ENCODE measurements at regions not wholly inside any gene's neighbourhood (a gene's known extent, or its start where the extent isn't known, plus 50 kb on each side); places are given as distances from the start of the nearest gene placed in this dataset.

- H3K36me3 Mint-ChIP-seq: no peaks in the 10 kb centered on the region
- H3K4me1 ChIP-seq (ENCODE audit: insufficient read depth, low read length): peaks cover 58% of the 10 kb centered on the region
Observed at GRCh38 chr10:7485244-7485556, 74.4 kb upstream of the SFMBT2 start.

DNA sequence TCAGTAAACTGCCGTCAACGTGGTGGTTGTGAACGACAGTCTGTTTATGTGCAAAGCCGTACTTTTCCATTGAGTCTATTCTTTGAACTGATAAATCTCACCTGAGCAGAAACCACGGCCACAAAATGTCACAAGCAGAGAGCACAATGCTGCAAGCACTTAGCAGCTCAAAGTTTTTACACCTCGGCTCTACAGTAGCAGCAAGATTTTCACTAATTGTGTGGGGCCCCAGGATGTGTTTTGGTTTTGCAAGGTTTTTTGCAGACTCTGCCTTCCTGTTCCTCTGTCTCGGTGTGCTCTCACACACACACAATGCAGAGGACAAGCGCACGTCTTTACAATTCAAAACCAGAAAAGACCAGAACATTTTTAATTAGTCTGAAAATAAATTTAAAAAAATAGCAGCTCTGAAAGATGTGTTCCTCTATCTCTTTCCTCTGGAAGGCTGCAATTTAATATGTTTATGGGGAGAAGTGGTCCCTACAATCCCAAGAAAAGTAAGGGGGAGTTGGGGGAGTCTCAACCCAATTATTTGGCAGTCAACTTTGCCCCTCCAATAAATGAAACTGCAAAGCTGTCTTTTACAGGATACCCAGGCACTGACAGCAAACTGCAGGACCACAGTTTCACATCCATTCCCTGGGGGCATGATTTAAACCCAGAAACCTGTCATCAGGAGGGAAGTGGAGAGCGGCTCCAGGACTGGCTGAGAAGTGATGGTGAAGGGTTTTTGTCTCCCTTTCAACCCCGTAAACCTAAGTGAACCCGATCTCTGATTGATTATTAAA is 73.8 kb upstream of the SFMBT2 start:
- peak overlapping the region; percentile 57 to 83 (median 75) for H3K4me3 Mint-ChIP-seq
- peak overlapping the region; percentile 45 for H3K27ac ChIP-seq (ENCODE audit: low read depth, low read length)
- H3K27me3 ChIP-seq (ENCODE audit: insufficient read depth, low read length): no peaks in the 10 kb centered on the region
- peaks cover 0 to 4% (median 0%) of the 10 kb centered on the region in 8 donors for H3K9me3 Mint-ChIP-seq
- H3K36me3 Mint-ChIP-seq: no peaks in the 10 kb centered on the region
- ChIA-PET POLR2A (ENCODE audit: partially characterized antibody) (interaction anchor here (0.7 to 1.6 kb wide), 17 partner anchors 9 to 848 kb away, joined by 3 to 12 read pairs (median 4); partner anchors contain the start of gene SFMBT2), CTCF (ENCODE audit: partially characterized antibody) (interaction anchor here (0.8 to 1.5 kb wide), 6 partner anchors 10 to 565 kb away, joined by 3 to 4 read pairs (median 4); partner anchors contain the start of gene SFMBT2)
- intact Hi-C loops (cut with micrococcal nuclease): loop anchor here (1.0 to 2.0 kb wide), 2 partner anchors 12 to 40 kb away; no protein-coding TSS in a partner anchor
- H3K4me1 ChIP-seq (ENCODE audit: insufficient read depth, low read length): peaks cover 63% of the 10 kb centered on the region
- H3K9me3 ChIP-seq (ENCODE audit: control insufficient read depth in 1 of 2, low read length in 2 of 2): no peaks in the 10 kb centered on the region
- H3K36me3 ChIP-seq (ENCODE audit: insufficient read depth, low read length): no peaks in the 10 kb centered on the region
- peak overlapping the region; percentile 25 to 33 for H3K4me3 ChIP-seq (ENCODE audit: low read length in 2 of 2)
- H3K27me3 Mint-ChIP-seq: no peaks in the 10 kb centered on the region
- H3K27ac Mint-ChIP-seq: peak overlapping the region; percentile 73 to 92 (median 86)
- H3K4me1 Mint-ChIP-seq: peaks cover 51 to 85% (median 66%) of the 10 kb centered on the region in 4 donors
- peak; percentile 68 to 79 (median 74) for DNase-seq

More at GRCh38 chr10:7485244-7485556, 74.4 kb upstream of the SFMBT2 start:
- H3K27ac Mint-ChIP-seq: peak overlapping the region; percentile 73 to 92 (median 86)
- CTCF ChIA-PET (ENCODE audit: partially characterized antibody): interaction anchor here (1.3 to 1.5 kb wide), 4 partner anchors 10 to 74 kb away, joined by 3 to 4 read pairs (median 4); partner anchors contain the start of gene SFMBT2
- no peaks in the 10 kb centered on the region for H3K27me3 ChIP-seq (ENCODE audit: insufficient read depth, low read length)
- H3K4me3 ChIP-seq (ENCODE audit: low read length in 2 of 2): peak overlapping the region; percentile 25 to 33
- H3K4me1 Mint-ChIP-seq: peaks cover 47 to 80% (median 61%) of the 10 kb centered on the region in 4 donors
- H3K9me3 Mint-ChIP-seq: peaks cover 0 to 4% (median 0%) of the 10 kb centered on the region in 8 donors
- H3K27ac ChIP-seq (ENCODE audit: low read depth, low read length): peak overlapping the region; percentile 45
- peak in 2 of 5 donors; percentile 11 to 31 for DNase-seq
- intact Hi-C loops (cut with micrococcal nuclease): loop anchor here (2.0 kb wide), 1 partner anchor 40 kb away; no protein-coding TSS in a partner anchor
- H3K27me3 Mint-ChIP-seq: no peaks in the 10 kb centered on the region
- no peaks in the 10 kb centered on the region for H3K36me3 ChIP-seq (ENCODE audit: insufficient read depth, low read length)
- H3K9me3 ChIP-seq (ENCODE audit: control insufficient read depth in 1 of 2, low read length in 2 of 2): no peaks in the 10 kb centered on the region
- POLR2A ChIA-PET (ENCODE audit: partially characterized antibody): interaction anchor here (0.8 to 1.6 kb wide), 12 partner anchors 9 to 847 kb away, joined by 3 to 12 read pairs (median 4); partner anchors contain the start of gene SFMBT2
- H3K4me3 Mint-ChIP-seq: peak overlapping the region; percentile 57 to 83 (median 75)

- intact Hi-C loops (cut with micrococcal nuclease): loop anchor here (1.0 to 2.0 kb wide), 2 partner anchors 12 to 41 kb away; no protein-coding TSS in a partner anchor
- Mint-ChIP-seq H3K4me1 (peaks cover 54 to 88% (median 69%) of the 10 kb centered on the region in 4 donors), H3K9me3 (peaks cover 0 to 4% (median 0%) of the 10 kb centered on the region in 8 donors), H3K36me3 (no peaks in the 10 kb centered on the region), H3K4me3 (peak overlapping the region; percentile 43 to 77 (median 60)), H3K27me3 (no peaks in the 10 kb centered on the region), H3K27ac (peak overlapping the region; percentile 81 to 97 (median 91))
- Histone ChIP-seq H3K4me3 (ENCODE audit: low read length in 2 of 2) (peak overlapping the region in 1 of 2 donors; percentile 0), H3K27me3 (ENCODE audit: insufficient read depth, low read length) (no peaks in the 10 kb centered on the region), H3K36me3 (ENCODE audit: insufficient read depth, low read length) (no peaks in the 10 kb centered on the region), H3K4me1 (ENCODE audit: insufficient read depth, low read length) (peaks cover 71% of the 10 kb centered on the region), H3K9me3 (ENCODE audit: control insufficient read depth in 1 of 2, low read length in 2 of 2) (no peaks in the 10 kb centered on the region), H3K27ac (ENCODE audit: low read depth, low read length) (peak overlapping the region; percentile 4)
- ChIA-PET CTCF (ENCODE audit: partially characterized antibody) (interaction anchor here (1.1 to 1.5 kb wide), 4 partner anchors 29 to 75 kb away, joined by 3 to 4 read pairs (median 4); partner anchors contain the start of gene SFMBT2), POLR2A (ENCODE audit: partially characterized antibody) (interaction anchor here (0.7 to 1.6 kb wide), 13 partner anchors 8 to 848 kb away, joined by 3 to 12 read pairs (median 4); partner anchors contain the start of gene SFMBT2)
- DNase-seq: peak in 1 of 5 donors; percentile 11
Observed at GRCh38 chr10:7483848-7484247, 73.0 kb upstream of the SFMBT2 start.

DNA sequence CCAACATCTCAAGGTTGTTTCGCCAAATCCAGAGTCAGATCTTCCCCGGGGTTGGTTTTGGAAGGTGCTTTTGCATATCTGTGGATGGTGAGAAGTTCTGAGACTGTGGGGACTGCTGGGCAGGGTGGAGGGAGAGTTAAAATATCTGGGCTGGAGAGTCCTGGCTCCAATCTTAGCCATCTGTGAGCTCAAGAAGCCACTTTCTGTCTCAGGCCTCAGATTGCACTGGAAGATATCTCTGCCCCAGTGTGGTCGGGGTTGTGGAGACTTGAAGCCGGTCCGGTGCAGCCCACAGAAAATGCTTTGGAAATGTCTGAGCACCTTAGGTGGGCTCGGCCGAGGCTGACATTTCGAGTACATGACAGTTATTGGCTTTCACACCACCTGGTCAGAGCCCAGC is 72.2 kb upstream of the SFMBT2 start:
- H3K9me3 Mint-ChIP-seq: peaks cover 0 to 4% (median 0%) of the 10 kb centered on the region in 8 donors
- no peaks in the 10 kb centered on the region for H3K36me3 Mint-ChIP-seq
- peak overlapping the region in 5 of 8 donors; percentile 5 to 77 (median 43) for H3K4me3 Mint-ChIP-seq
- H3K4me1 Mint-ChIP-seq: peaks cover 57 to 91% (median 70%) of the 10 kb centered on the region in 4 donors
- H3K36me3 ChIP-seq (ENCODE audit: insufficient read depth, low read length): no peaks in the 10 kb centered on the region
- peaks cover 79% of the 10 kb centered on the region for H3K4me1 ChIP-seq (ENCODE audit: insufficient read depth, low read length)
- H3K4me3 ChIP-seq (ENCODE audit: low read length in 2 of 2): no peak overlapping the region
- POLR2A ChIA-PET (ENCODE audit: partially characterized antibody): interaction anchor here (1.0 kb wide), 3 partner anchors 12 to 27 kb away, joined by 3 read pairs; no protein-coding TSS in a partner anchor
- H3K27me3 ChIP-seq (ENCODE audit: insufficient read depth, low read length): no peaks in the 10 kb centered on the region
- H3K27ac ChIP-seq (ENCODE audit: low read depth, low read length): peak overlapping the region; percentile 4
- CTCF ChIA-PET (ENCODE audit: partially characterized antibody): interaction anchor here (1.1 kb wide), 1 partner anchor 43 kb away, joined by 3 read pairs; no protein-coding TSS in a partner anchor
- no peaks in the 10 kb centered on the region for H3K9me3 ChIP-seq (ENCODE audit: control insufficient read depth in 1 of 2, low read length in 2 of 2)
- no peaks in the 10 kb centered on the region for H3K27me3 Mint-ChIP-seq
- intact Hi-C loops (cut with micrococcal nuclease): no loop called here
- DNase-seq: no peak
- H3K27ac Mint-ChIP-seq: peak overlapping the region; percentile 42 to 97 (median 88)

DNA sequence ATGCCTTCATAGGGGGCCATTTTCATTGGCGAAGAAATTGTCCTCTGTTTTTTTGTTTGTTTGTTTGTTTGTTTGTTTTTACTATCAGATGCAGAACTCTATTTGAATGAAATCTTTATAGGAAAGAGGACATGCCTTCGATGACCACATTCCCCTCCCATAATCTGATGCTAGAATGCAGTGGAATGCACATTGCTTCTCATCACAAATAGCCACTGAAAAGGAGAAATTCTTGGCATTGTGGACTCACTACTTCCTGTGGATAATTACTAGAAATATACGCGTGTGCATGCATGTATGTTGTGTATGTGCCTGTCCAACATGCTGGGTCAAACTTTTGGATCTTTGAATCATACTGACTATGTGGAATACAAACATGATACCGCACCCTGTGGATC is 70.5 kb upstream of the SFMBT2 start:
- Mint-ChIP-seq H3K27ac (peak overlapping the region; percentile 51 to 90 (median 87)), H3K4me1 (peaks cover 54 to 90% (median 73%) of the 10 kb centered on the region in 4 donors), H3K9me3 (no peaks in the 10 kb centered on the region), H3K36me3 (no peaks in the 10 kb centered on the region), H3K4me3 (peak overlapping the region in 6 of 8 donors; percentile 35 to 79 (median 67)), H3K27me3 (no peaks in the 10 kb centered on the region)
- no peaks in the 10 kb centered on the region for H3K36me3 ChIP-seq (ENCODE audit: insufficient read depth, low read length)
- ChIA-PET POLR2A (ENCODE audit: partially characterized antibody) (no interaction called here), CTCF (ENCODE audit: partially characterized antibody) (no interaction called here)
- no peak overlapping the region for H3K27ac ChIP-seq (ENCODE audit: low read depth, low read length)
- H3K27me3 ChIP-seq (ENCODE audit: insufficient read depth, low read length): no peaks in the 10 kb centered on the region
- H3K4me3 ChIP-seq (ENCODE audit: low read length in 2 of 2): no peak overlapping the region
- H3K4me1 ChIP-seq (ENCODE audit: insufficient read depth, low read length): peaks cover 81% of the 10 kb centered on the region
- H3K9me3 ChIP-seq (ENCODE audit: control insufficient read depth in 1 of 2, low read length in 2 of 2): no peaks in the 10 kb centered on the region
- DNase-seq: no peak
- intact Hi-C loops (cut with micrococcal nuclease): no loop called here

DNA sequence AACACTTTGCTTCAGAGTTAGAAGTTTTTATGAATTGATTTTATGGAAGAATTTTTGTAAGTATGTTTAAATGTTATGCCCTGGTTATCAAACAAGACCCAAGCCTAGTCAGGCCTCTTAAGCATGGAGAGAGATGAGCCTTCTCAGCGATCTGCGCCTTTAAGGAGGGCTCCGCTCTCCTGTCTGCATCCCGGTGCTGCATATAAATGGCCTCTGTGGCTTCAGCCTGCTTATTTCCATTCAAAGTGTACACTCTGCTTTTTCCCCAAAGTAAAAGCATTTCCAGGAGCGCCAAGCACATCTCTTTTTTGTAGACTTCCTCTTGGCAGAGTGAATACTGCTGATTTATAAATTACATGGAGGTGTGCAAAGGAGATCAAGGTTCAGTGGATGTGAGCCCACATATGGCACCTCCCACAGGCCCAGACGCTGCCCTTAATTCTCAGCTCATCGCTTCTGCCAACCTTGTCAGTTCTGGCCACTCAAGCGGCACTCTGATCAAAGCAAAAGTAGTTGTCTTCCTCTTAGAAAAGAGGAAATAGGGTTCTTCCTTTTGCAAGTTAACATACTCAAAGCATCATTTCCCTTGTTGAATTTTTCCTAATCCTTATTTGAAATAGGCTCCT is 70.0 kb upstream of the SFMBT2 start:
- H3K4me3 Mint-ChIP-seq: peak overlapping the region; percentile 35 to 79 (median 62)
- H3K27me3 Mint-ChIP-seq: no peaks in the 10 kb centered on the region
- Histone ChIP-seq H3K9me3 (ENCODE audit: control insufficient read depth in 1 of 2, low read length in 2 of 2) (no peaks in the 10 kb centered on the region), H3K27ac (ENCODE audit: low read depth, low read length) (no peak overlapping the region), H3K4me1 (ENCODE audit: insufficient read depth, low read length) (peaks cover 76% of the 10 kb centered on the region), H3K36me3 (ENCODE audit: insufficient read depth, low read length) (no peaks in the 10 kb centered on the region), H3K27me3 (ENCODE audit: insufficient read depth, low read length) (no peaks in the 10 kb centered on the region), H3K4me3 (ENCODE audit: low read length in 2 of 2) (no peak overlapping the region)
- no peaks in the 10 kb centered on the region for H3K9me3 Mint-ChIP-seq
- ChIA-PET CTCF (ENCODE audit: partially characterized antibody) (no interaction called here), POLR2A (ENCODE audit: partially characterized antibody) (interaction anchor here (0.6 to 1.0 kb wide), 2 partner anchors 9 to 17 kb away, joined by 3 read pairs; no protein-coding TSS in a partner anchor)
- H3K27ac Mint-ChIP-seq: peak overlapping the region; percentile 51 to 90 (median 81)
- H3K4me1 Mint-ChIP-seq: peaks cover 54 to 86% (median 71%) of the 10 kb centered on the region in 4 donors
- H3K36me3 Mint-ChIP-seq: no peaks in the 10 kb centered on the region
- peak in 1 of 5 donors; percentile 14 for DNase-seq
- intact Hi-C loops (cut with micrococcal nuclease): no loop called here

All from CD4-positive, alpha-beta memory T cell (primary cell).